ENCODE measurements at regions not wholly inside any gene's neighbourhood (a gene's known extent, or its start where the extent isn't known, plus 50 kb on each side); places are given as distances from the start of the nearest gene placed in this dataset.

DNA sequence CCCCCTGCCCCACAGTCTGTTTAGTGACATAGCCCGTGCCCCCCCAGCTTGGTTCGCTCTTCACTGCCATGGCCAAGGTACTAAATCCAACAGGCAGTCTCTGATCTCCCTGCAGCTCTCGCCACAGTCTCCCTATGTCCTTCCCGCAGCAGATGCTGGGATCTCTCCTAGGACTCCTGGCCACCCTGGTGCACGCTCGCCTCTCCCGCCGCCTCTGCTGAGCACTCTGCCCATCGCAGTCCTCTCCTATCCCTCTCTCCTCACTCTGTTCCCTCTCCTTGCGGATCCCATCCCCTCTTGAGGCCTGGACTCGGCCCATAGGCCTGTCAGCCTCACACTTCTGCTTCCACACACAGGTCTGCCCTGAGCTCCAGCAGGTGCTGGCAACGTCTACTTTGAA is 204.8 kb upstream of the TCERG1L start:
- TF ChIP-seq EZH2 (IDR thresholded peaks at IDR 0.05; ENCODE audit: borderline replicate concordance, insufficient read depth, low read length, poor library complexity, severe bottlenecking), result no peak
- TF ChIP-seq, protein P1, sequence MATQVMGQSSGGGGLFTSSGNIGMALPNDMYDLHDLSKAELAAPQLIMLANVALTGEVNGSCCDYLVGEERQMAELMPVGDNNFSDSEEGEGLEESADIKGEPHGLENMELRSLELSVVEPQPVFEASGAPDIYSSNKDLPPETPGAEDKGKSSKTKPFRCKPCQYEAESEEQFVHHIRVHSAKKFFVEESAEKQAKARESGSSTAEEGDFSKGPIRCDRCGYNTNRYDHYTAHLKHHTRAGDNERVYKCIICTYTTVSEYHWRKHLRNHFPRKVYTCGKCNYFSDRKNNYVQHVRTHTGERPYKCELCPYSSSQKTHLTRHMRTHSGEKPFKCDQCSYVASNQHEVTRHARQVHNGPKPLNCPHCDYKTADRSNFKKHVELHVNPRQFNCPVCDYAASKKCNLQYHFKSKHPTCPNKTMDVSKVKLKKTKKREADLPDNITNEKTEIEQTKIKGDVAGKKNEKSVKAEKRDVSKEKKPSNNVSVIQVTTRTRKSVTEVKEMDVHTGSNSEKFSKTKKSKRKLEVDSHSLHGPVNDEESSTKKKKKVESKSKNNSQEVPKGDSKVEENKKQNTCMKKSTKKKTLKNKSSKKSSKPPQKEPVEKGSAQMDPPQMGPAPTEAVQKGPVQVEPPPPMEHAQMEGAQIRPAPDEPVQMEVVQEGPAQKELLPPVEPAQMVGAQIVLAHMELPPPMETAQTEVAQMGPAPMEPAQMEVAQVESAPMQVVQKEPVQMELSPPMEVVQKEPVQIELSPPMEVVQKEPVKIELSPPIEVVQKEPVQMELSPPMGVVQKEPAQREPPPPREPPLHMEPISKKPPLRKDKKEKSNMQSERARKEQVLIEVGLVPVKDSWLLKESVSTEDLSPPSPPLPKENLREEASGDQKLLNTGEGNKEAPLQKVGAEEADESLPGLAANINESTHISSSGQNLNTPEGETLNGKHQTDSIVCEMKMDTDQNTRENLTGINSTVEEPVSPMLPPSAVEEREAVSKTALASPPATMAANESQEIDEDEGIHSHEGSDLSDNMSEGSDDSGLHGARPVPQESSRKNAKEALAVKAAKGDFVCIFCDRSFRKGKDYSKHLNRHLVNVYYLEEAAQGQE (IDR thresholded peaks at IDR 0.05; ENCODE audit: borderline replicate concordance), result no peak
- TF ChIP-seq TAF1 (IDR thresholded peaks at IDR 0.05; ENCODE audit: low read depth), result no peak
